Retinal pigment epithelial cell (primary cell): ENCODE measurements at regions not wholly inside any gene's neighbourhood (a gene's known extent, or its start where the extent isn't known, plus 50 kb on each side); places are given as distances from the start of the nearest gene placed in this dataset.
"Not testable (repeated sequence)": the region's sequence is repeated elsewhere in the genome, so short reads cannot be mapped to it uniquely, and the experiment has no call there.

Source experiments
- DNase-seq: peaks from one replicate; pipeline ENCODE4 v3.0.0-alpha.2; 2010; ENCODE audit warnings: low read depth
- H3K4me3 ChIP-seq: 2 replicates; pipeline ENCODE4 v1.5.1; 2011; ENCODE audit warnings: mild to moderate bottlenecking, low read length, control low read depth, moderate library complexity
- TF ChIP-seq, protein P1 (sequence below): conservative IDR thresholded peaks from 2 replicates; pipeline ENCODE4 v1.5.1; 2011; ENCODE audit warnings: low read depth, low read length, control low read depth, inconsistent platforms

DNA sequence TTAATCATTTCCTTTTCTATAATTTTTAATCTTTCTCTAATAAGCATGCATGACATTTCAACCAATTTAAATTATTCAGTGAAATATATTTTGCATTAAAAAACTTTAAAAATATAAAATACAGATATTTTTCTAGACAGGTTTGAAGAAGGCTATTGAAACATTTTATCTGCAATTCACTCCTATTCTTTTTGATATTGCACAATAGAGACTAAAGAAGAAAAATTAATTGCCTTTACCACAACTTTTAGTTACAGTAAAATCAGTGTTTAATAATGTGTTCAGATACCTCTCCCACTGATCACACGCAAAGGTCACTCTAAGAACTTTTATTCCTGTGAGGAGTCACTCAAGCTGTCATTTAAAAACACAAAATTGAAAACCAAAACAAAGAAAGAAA, 1416.7 kb downstream of the FSCB start:
- no peak overlapping the region for H3K4me3 ChIP-seq
- no peak for DNase-seq
- TF ChIP-seq, protein P1, sequence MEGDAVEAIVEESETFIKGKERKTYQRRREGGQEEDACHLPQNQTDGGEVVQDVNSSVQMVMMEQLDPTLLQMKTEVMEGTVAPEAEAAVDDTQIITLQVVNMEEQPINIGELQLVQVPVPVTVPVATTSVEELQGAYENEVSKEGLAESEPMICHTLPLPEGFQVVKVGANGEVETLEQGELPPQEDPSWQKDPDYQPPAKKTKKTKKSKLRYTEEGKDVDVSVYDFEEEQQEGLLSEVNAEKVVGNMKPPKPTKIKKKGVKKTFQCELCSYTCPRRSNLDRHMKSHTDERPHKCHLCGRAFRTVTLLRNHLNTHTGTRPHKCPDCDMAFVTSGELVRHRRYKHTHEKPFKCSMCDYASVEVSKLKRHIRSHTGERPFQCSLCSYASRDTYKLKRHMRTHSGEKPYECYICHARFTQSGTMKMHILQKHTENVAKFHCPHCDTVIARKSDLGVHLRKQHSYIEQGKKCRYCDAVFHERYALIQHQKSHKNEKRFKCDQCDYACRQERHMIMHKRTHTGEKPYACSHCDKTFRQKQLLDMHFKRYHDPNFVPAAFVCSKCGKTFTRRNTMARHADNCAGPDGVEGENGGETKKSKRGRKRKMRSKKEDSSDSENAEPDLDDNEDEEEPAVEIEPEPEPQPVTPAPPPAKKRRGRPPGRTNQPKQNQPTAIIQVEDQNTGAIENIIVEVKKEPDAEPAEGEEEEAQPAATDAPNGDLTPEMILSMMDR = no peak

DNA sequence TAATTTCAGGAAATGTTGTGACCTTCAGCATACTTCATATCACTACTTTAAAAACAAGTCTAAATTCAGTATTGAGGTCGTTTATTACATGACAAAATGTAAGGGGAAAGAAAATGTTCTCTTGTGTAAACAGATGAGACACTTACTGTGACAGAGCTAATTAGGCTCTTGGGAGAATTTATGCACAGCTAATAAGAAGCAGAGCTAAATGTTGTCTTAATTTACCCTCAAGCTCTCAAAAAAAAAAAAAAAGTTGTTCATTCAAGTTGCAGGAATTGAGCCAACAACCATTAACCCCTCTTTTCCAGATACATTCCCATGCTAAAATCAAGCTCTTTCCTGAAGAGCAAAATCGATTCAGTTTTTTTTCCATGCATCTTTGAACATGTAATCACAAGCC, 1419.4 kb downstream of the FSCB start:
- TF ChIP-seq, protein P1 = no peak
- no peak for DNase-seq
- no peak overlapping the region for H3K4me3 ChIP-seq

DNA sequence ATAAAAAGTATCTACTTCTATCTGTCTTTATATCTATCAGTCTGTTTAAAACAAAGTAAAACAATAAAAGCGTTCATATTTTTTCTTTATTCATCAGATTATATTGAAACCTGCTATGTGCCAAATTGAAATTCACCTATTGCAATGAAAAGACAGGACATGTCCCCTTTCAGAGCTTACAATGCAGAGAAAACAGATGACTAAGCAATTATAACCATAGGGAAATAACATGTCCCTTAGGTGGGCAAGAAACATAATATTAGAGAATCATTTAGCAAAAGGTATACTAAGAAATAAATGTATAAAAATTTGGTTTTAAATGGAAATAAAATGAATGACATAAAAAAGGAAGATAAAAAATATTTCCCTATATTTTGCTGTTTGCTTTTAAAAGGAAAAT, 1421.3 kb downstream of the FSCB start:
- no peak for DNase-seq
- H3K4me3 ChIP-seq = no peak overlapping the region
- TF ChIP-seq, protein P1 = no peak

DNA sequence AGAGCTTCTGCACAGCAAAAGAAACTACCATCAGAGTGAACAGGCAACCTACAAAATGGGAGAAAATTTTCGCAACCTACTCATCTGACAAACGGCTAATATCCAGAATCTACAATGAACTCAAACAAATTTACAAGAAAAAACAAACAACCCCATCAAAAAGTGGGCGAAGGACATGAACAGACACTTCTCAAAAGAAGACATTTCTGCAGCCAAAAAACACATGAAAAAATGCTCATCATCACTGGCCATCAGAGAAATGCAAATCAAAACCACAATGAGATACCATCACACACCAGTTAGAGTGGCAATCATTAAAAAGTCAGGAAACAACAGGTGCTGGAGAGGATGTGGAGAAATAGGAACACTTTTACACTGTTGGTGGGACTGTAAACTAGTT, 1439.7 kb downstream of the FSCB start:
- DNase-seq, H3K4me3 ChIP-seq: not testable (repeated sequence)

DNA sequence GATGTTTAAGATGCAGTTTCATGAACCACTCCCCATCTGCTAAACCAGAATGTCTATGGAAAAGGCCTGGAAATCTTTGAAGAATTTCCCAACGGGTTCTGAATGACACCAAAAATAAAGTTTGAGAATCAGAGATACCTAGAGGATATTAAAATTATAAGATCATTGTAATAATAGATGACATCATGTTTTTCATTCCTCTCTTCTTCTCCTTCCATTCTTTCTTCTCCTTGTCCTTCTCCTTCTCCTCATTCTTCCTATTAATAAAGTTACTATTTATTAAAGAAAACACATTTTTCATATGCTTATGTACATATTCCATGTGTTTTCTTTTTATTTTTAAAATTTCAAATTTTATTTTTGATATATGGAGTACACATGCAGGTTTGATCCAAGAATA, 1449.4 kb downstream of the LRFN5 start:
- TF ChIP-seq, protein P1 = no peak
- no peak overlapping the region for H3K4me3 ChIP-seq
- DNase-seq = no peak

DNA sequence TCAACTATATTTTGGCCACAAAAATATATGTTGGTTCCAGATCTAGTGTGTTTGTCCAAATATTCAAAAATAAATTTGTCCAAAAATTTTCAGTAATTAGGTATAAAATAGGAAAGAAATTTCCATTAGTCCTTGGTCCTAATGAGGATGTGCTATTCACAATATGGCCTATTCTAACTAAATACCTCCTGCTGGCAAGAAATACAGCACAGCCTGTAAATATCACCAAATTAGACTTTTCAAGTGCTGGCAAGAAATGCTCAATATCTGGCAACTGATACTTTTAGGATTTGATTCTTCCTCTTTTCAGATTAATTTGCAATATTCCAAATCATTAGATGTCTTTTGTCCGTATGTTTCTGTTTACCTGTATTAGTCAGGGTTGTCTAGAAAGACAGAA, 1446.2 kb downstream of the LRFN5 start:
- DNase-seq = no peak

DNA sequence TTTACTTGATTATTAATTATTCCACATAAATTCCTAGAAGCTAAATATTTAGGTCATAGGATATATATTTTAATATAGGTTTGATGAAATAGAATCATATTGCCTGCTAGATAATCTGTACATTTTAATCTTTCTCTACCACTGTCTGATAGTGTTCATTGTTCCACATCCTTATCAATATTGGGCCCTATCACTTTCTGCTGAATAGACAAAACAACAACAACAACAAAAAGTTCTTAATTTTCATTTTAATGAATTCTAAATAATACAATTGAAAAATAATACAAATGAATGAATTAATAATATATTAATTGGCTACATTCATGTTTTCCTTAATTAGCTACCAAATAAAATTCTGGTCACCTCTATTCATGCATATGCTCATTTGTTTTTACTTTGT, 1437.2 kb downstream of the LRFN5 start:
- H3K4me3 ChIP-seq = no peak overlapping the region
- DNase-seq = no peak
- TF ChIP-seq, protein P1 = no peak

More for the DNA sequence above, 1446.2 kb downstream of the LRFN5 start:
- H3K4me3 ChIP-seq = no peak overlapping the region
- TF ChIP-seq, protein P1 = no peak

DNA sequence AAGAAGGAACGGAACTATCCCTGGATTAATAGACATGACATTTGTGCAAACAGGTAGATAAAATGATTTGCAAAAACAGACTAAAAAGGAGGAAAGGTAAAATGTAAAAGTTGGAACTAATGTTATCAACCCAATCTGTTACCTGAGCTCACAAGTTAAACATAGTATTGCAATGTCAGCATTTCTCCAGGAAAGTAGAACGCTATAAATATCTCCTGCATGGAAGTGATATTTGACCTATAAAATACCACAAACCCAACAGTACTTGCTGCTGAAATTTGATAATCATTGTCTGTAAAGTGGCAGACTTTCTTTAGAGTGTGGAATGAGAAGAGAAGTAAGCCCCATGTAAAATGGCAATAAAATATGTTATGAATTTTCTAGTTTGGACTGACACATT, 1435.7 kb downstream of the LRFN5 start:
- no peak for DNase-seq
- H3K4me3 ChIP-seq = no peak overlapping the region
- TF ChIP-seq, protein P1 = no peak
